ENCODE measurements at regions not wholly inside any gene's neighbourhood (a gene's known extent, or its start where the extent isn't known, plus 50 kb on each side); places are given as distances from the start of the nearest gene placed in this dataset.

- no peak for TF ChIP-seq POLR2AphosphoS5 (IDR thresholded peaks at IDR 0.05; ENCODE audit: low read depth)
- no peak for TF ChIP-seq GABPA (IDR thresholded peaks at IDR 0.05; ENCODE audit: low read depth)
Observed at GRCh38 chr2:78538322-78538721, 487.2 kb upstream of the REG3G start.
